SU-DHL-6 (cell line): ENCODE measurements at regions not wholly inside any gene's neighbourhood (a gene's known extent, or its start where the extent isn't known, plus 50 kb on each side); places are given as distances from the start of the nearest gene placed in this dataset.

ENCODE experiments used
- EZH2phosphoT487 ChIP-seq: fragments of 200-600 bp; sonication (generic), shearing (Covaris generic); conservative IDR thresholded peaks from 2 replicates; pipeline ENCODE4 v1.6.1; 2018; ENCODE audit warnings: mild to moderate bottlenecking, antibody characterized with exemption, low read length, moderate library complexity, mixed read lengths
- TF ChIP-seq, protein P1 (sequence below): fragments of 200-600 bp; sonication (generic); IDR thresholded peaks from one replicate; pipeline ENCODE4 v1.5.1; 2017; ENCODE audit warnings: antibody characterized with exemption, mild to moderate bottlenecking, low read length, moderate library complexity; ENCODE audit not compliant: insufficient read depth, poor library complexity, severe bottlenecking

DNA sequence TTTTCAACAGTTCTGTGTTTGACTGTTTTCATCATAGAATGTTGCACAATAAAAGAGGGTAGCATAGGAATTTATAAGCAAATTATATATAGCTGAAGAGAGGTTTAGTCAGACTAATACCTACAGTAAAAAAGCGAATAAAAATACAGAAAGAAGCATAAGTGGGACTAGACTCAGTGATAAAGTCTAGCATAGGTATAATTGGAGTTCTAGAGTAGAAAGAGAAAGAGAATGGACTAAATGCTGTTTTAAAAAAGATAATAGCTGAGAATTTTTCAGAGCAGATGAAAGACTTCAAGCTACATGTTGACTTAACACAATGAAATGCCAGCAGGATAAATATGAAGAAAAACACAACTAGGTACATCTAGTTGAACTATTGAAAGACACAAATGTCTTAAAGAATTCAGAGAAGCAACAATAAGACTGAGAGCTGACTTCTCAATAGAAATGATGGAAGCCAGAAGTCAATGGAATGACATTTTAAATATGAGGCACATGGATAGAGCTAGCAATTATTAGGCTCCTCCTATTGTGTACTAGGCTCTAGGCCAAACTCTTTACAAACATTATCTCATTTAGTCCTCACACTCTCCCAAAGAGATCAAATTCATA is 573.9 kb downstream of the ZNF608 start:
- TF ChIP-seq, protein P1, sequence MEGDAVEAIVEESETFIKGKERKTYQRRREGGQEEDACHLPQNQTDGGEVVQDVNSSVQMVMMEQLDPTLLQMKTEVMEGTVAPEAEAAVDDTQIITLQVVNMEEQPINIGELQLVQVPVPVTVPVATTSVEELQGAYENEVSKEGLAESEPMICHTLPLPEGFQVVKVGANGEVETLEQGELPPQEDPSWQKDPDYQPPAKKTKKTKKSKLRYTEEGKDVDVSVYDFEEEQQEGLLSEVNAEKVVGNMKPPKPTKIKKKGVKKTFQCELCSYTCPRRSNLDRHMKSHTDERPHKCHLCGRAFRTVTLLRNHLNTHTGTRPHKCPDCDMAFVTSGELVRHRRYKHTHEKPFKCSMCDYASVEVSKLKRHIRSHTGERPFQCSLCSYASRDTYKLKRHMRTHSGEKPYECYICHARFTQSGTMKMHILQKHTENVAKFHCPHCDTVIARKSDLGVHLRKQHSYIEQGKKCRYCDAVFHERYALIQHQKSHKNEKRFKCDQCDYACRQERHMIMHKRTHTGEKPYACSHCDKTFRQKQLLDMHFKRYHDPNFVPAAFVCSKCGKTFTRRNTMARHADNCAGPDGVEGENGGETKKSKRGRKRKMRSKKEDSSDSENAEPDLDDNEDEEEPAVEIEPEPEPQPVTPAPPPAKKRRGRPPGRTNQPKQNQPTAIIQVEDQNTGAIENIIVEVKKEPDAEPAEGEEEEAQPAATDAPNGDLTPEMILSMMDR, result no peak
- TF ChIP-seq EZH2phosphoT487, result no peak
